ENCODE measurements at regions not wholly inside any gene's neighbourhood (a gene's known extent, or its start where the extent isn't known, plus 50 kb on each side); places are given as distances from the start of the nearest gene placed in this dataset.

DNA sequence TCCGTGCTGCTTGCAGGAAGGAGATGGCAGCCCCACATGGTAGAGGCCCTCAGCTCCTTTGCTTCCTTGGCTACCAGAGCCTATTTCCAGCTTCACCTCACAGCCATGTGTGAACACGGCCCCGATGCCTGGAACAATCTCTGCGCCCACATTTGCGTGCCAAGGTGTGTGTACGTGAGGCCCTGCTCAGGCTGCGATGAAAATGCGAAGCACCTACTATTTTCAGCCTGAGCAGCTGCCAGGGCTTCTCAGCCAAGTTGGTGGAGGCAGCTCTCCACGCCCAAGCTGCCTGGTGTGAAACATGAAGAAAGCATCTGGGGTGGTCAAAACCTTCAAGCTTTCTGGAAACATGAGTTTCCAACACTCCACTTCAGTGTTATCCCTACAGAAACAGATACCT, 177.8 kb upstream of the EGLN3 start:
- DNase-seq (ENCODE audit: low read depth): no peak

- no peak for DNase-seq (ENCODE audit: low read depth)
Observed at GRCh38 chr14:34126586-34126985, 175.7 kb upstream of the EGLN3 start.

DNA sequence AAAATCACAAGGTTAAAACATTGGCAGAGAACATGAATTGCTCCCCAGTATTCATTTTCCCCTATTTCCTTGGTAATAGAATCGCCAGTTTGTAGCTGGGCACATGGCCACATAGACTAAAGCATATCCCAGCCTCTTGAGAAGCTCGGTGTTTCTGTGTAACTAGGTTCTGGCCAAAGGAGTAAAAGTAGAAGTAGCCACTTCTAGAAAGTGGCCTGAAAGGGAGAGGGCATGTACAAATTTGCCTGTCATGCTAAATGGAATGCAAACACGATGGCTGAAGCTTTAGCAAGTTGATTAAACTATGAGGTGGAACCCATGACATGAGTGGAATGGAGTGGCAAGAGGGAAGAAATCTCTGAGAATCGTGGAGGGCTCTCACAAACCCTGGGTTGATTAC, 173.7 kb upstream of the EGLN3 start:
- DNase-seq (ENCODE audit: low read depth): peak; percentile 15

- no peak for DNase-seq (ENCODE audit: low read depth)
Observed at GRCh38 chr14:34122650-34123049, 171.8 kb upstream of the EGLN3 start.

GRCh38 chr14:34122081-34122480, 171.2 kb upstream of the EGLN3 start:
- DNase-seq (ENCODE audit: low read depth): no peak

- DNase-seq (ENCODE audit: low read depth): no peak
Observed at GRCh38 chr14:34120185-34120977, 169.5 kb upstream of the EGLN3 start.

DNA sequence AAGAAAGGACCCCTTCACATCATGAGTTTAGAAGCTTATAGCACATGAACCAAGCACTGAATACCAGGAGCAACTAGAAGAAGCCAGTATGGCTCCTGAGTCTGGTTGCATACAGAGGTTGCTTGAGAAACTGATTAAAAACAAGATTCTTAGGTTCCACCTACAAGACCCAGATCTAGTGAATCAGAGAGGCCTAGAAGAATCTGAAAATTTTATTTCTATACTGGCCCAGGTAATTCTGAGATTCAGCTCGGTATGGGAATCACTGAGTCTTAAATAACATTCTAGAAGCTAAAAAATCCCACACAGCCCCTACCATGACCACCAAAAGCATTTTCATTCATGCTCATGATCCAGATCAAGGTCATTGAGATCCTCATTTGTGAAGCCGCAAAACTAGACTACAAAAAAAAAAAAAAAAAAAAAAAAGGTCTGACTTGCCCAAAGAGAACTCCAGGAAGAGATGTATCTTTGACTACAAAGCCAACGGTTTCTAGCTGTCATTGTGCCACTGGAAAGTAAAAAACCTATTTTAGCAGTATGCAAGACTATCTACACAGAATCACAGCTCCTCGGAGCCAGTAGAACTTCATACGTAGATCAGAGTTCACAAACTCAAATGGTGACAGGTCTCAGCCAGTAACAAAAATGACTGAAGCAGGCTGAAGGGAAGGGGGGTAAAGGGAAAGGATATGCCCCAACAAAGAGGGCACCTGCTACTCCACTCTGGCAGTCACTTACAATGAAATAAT, 168.4 kb upstream of the EGLN3 start:
- DNase-seq (ENCODE audit: low read depth): no peak

GRCh38 chr14:34113991-34114390, 163.1 kb upstream of the EGLN3 start:
- no peak for DNase-seq (ENCODE audit: low read depth)

DNA sequence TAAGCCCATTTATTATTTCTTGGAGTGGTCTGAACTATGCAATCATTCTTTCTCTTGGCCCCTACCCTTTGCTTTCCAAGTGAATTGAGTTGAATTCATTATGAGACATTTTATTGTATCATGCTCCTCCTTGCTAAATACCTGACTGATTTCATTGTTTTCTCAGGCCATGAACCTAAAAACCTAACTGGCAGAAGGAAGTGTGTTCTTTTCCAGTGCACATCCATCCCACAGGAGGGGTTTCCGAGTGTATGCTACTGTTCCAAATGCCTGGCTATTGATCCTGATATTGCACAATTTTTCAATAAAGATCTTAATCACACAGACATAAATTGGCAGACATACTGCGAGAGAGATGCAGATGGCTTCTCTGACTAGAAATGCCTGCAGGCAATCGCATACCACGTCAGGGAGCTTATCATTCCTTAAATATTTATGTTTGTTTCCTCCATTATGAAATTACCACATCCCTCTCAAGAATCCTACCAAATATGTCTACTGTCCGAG, 162.2 kb upstream of the EGLN3 start:
- peak; percentile 83 for DNase-seq (ENCODE audit: low read depth)

- DNase-seq (ENCODE audit: low read depth): no peak
Observed at GRCh38 chr14:34111953-34112352, 161.1 kb upstream of the EGLN3 start.

DNA sequence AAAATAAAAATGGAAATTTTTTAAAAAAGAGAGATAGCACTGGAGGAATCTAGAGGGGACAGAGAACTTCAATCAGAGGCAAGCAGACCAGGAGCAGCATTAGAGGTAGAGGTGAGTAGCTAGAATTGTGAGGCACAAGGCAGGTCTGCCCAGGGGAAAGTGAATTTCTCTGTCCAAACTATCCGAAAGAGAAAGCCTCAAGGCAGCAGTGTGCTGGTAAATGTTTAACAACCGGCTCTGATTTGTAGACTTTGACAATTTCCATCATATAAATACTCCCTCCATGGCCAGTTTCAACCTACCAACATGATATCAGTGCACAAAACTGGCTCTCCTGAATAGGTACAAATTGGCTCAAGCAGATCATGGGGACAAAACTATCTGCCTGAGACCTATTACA, 160.6 kb upstream of the EGLN3 start:
- no peak for DNase-seq (ENCODE audit: low read depth)

DNA sequence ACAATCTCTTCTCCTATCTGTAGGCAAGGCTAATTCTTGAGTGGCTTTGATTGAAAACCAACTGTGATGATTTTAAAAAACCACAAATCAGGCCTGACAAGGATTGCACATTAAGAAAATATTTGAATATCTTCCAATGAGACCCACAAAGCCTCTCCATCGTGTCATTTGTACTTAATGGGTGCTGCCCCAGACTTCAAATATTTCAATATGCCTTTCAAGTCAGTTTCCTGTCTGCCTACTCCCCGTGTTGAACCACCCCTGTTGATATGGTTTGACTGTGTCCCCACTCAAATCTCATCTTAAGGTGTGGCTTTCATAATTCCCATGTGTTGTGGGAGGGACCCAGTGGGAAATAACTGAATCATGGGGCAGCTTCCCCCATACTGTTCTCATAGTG, 159.7 kb upstream of the EGLN3 start:
- peak; percentile 17 for DNase-seq (ENCODE audit: low read depth)

DNA sequence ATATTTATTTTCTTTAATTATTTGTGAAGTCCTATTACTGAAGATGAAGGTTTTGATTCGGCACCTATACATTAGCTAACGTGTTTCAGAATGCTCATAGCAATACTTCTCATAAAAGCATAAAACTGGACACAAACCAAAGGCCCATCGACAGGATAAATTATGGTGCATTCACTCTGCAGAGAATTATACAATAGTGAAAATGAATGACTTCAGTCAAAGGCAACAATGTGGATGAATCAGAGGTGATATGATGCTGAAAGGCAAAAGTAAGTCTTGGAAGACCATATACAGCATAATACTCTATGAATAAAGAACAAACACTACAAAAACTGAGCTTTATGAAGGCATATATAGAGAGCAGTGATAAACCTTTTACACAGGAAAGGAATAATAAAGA, 156.6 kb upstream of the EGLN3 start:
- no peak for DNase-seq (ENCODE audit: low read depth)

DNA sequence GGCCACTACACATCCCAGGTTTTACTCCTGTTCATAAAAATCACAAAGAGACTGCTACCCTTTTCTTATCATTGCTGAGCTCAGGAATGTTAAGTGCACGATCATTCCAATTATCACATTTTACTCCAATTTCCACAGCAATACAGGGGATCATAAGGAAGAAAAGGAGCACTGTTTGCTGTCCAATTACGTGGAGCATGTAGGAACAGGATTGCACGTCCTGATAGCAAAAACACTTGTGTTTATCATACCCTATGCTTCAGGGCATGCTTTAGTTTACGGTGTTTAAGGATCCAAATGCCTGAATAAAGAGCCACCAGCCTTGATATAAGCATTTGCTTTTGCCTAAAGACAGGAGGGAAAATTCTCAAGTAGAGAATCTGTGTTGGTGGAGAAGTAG, 155.4 kb upstream of the EGLN3 start:
- DNase-seq (ENCODE audit: low read depth): no peak

DNA sequence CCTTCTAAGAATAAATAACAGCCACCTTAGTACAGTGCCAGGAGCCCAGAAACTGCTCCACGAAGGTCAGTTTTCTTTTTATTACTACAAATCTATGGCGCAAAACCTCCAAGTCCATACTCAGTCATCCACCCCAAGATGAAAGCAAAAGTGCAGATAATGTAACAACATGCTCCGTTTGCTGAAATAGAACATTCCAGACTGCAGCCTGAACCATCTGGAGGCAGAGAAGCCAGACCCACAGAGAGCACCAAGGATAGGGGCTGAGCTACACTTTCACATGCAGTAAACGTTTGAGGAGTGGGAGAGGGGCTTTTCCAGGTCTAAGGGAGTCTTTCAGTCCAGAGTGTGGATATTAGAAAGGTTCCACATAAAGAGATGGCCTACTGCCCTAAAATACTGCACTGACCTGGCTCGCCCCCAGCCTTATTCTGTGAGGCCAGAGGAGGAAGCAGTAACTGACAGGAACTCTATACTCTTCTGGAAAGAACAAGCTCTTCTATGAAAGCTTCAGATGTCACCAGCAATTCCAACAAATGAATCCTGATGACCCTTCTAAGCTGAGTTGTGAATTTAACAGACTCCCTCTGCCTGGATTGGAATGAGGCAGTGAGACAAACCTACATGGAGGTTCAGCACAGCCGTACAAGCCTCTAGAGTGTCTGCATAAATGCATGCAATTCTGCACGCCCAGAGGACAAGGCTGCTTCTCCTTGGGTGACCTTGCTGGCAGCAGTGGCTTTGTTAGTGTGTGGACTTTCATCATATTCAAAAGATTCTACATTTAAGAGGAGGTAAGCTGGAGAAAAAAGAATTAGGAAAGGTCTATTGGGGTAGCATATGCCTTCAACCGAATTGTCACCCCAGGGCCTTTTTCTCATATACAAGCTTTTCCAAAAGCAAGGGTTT, 153.9 kb upstream of the EGLN3 start:
- DNase-seq (ENCODE audit: low read depth): no peak

DNA sequence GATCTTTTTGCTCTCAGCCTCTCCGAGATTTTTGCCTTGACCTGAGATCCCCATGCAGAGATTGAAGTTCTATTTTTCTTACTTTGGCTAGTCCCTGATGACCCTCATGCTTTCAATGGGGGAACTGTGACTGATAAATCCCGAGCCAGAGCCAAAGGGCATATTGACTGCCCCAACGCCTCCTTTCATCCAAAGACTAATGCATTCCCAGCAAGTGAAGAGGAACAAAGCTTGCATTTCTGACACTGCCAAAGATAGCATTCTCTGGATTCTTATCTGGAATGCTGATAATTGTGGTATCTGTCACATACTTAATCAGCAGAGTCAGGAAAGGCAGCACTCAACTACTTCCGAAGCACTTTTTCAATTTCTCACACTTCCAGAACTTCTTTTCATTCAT, 152.3 kb upstream of the EGLN3 start:
- DNase-seq (ENCODE audit: low read depth): no peak

DNA sequence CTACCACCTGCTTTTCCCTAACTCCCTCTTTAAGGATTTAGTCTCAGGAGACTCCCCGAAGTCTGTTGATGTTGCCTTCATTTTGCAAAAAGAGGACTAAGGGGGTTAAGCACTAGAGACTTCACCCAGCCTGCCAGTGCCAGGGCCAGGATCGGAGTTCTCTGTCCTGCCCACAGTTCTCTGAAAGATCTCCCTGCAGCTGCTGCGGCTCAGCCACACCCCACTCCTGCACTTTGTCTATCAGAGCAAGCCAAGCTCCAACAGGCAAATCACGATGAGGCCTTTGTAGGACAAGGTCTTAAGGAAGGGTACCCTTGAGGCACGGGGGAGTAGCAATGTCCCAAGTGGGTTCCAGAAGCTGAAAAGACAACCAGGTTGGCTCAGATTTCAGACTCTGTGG, 148.8 kb upstream of the EGLN3 start:
- DNase-seq (ENCODE audit: low read depth): no peak

DNA sequence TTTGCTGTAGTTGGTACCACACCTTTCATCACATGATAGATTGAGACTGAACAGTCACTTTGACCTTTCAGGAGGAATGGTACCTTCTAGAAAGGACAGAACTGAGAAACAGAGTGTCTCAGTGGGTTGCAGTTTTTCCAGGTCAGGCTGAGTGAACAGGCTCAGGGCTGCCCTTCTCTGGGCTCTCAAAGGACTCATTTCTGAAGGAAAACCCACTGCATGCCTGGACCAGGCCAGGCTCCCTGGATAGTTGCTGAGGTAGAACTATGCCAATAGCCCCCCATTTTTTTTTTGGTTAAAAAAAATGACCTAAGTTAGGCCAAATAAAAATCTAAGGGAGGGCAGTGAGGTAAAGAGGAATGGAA, 148.1 kb upstream of the EGLN3 start:
- no peak for DNase-seq (ENCODE audit: low read depth)

- peak; percentile 42 for DNase-seq (ENCODE audit: low read depth)
Observed at GRCh38 chr14:34098045-34098984, 147.4 kb upstream of the EGLN3 start.

GRCh38 chr14:34097644-34098043, 146.8 kb upstream of the EGLN3 start:
- DNase-seq (ENCODE audit: low read depth): no peak

GRCh38 chr14:34094384-34094783, 143.5 kb upstream of the EGLN3 start:
- DNase-seq (ENCODE audit: low read depth): no peak

Data from EH (cell line).